Activated CD4-positive, alpha-beta T cell treated with anti-CD3 and anti-CD28 coated beads for 48 hours (primary cell): ENCODE measurements at regions not wholly inside any gene's neighbourhood (a gene's known extent, or its start where the extent isn't known, plus 50 kb on each side); places are given as distances from the start of the nearest gene placed in this dataset.

ENCODE experiments used
- DNase-seq: peaks from one replicate; pipeline ENCODE4 v3.0.0-alpha.2; 2020

DNA sequence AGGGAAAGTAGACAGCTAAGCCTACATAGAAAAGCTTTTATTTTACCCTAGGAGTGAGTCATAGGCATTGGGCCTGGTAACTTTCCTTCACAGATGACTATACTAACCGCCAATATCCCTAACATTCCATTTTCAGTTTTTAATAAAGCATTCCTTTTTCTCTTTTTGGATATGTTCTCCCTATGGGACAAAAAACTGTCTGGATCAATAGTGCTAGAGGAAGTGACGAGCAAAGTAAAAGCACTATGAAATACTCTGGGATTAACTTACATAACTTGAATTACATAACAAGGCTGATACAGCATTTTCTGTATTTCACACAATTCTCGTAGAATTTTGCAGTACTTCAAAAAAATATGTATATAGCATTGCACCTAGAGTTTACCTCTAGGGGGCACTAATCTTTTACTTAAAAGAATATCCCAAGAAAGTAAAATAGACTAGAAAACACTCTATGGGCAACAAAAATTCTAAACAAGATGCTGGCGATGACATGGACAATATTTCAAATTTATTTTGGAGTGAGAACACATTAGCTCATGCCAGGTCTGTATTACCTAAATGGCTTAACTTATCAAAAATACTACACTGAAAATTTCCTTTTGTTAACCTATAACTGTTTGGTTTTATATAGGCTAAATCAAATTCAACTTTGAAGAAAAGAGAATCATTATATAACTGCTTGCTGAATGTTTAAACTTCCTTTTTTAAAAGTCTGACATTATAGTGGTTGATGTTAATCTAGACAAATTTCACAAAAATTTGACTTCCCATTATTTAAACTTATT lies 66.3 kb upstream of the DST start:
- DNase-seq, result no peak

GRCh38 chr6:56706981-56707726 lies 64.5 kb upstream of the DST start:
- DNase-seq, result no peak

DNA sequence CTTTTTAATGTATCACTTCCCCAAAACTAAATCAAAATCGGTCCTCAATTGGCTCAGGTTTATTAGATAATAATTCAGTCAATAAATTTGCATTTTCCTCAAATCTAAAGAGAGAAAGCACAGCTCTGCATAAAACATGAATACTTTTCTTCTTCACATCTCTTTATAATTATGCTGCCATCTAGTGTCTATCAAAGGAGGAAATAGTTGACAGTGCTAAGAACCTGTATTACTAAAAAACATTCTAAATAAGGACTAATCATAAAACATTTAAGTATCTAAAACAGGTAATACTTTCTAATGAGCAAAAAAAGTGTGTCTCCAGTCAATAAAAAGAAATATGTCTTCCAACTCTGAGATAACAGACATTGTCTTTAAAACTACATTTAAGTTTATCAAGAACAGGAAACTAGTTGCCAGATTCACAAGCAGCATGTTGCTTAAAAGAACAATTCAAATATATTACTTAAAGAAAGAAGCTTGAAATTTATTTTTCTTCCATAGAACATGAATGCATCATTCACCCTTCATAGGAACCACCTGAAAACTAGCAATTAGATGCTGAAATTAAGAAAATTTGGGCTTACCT lies 56.5 kb upstream of the DST start:
- DNase-seq, result no peak

GRCh38 chr6:56695702-56696101 lies 53.0 kb upstream of the DST start:
- DNase-seq, result no peak

- DNase-seq, result no peak
Observed at GRCh38 chr6:56694002-56694401, 51.3 kb upstream of the DST start.

GRCh38 chr6:56693246-56693607 lies 50.5 kb upstream of the DST start:
- DNase-seq, result no peak

GRCh38 chr6:56692523-56693245 lies 50.0 kb upstream of the DST start:
- no peak for DNase-seq
